T-helper 17 cell (primary cell): ENCODE measurements at regions not wholly inside any gene's neighbourhood (a gene's known extent, or its start where the extent isn't known, plus 50 kb on each side); places are given as distances from the start of the nearest gene placed in this dataset.

Source experiments
- ATAC-seq: fragments of 150-1000 bp; cut with Tn5 transposase; 2 replicates; pipeline ENCODE4 v1.10.0; 2021; ENCODE audit warnings: mild to moderate bottlenecking, moderate library complexity
- DNase-seq, 3 donors: peaks; one replicate each; pipeline versions ENCODE4 v3.0.0 to v3.0.0-alpha.2; 2020 to 2021
- H3K9me3 ChIP-seq: one replicate; pipeline ENCODE4 v1.7.0; 2013; ENCODE audit warnings: low read length, mild to moderate bottlenecking; ENCODE audit not compliant: control insufficient read depth, poor library complexity, severe bottlenecking
- H3K27ac Mint-ChIP-seq: one replicate; pipeline ENCODE4 v1.8.0; 2022; ENCODE audit warnings: mild to moderate bottlenecking, moderate library complexity, mixed read lengths
- H3K27me3 Mint-ChIP-seq: one replicate; pipeline ENCODE4 v1.8.0; 2022; ENCODE audit warnings: mixed read lengths
- H3K36me3 Mint-ChIP-seq: one replicate; pipeline ENCODE4 v1.8.0; 2022; ENCODE audit warnings: low read depth, mixed read lengths
- H3K4me1 Mint-ChIP-seq: one replicate; pipeline ENCODE4 v1.8.0; 2022; ENCODE audit warnings: mild to moderate bottlenecking, mixed read lengths
- H3K4me3 Mint-ChIP-seq: one replicate; pipeline ENCODE4 v1.8.0; 2022; ENCODE audit warnings: mild to moderate bottlenecking, moderate library complexity, mixed read lengths

GRCh38 chr13:76708138-76708688 lies 178.0 kb downstream of the KCTD12 start:
- H3K9me3 ChIP-seq, result no peaks in the 10 kb centered on the region
- no peaks in the 10 kb centered on the region for H3K4me1 Mint-ChIP-seq
- no peak overlapping the region for H3K4me3 Mint-ChIP-seq
- DNase-seq (no peak), ATAC-seq (no peak)
- H3K27ac Mint-ChIP-seq, result no peak overlapping the region
- H3K27me3 Mint-ChIP-seq, result no peaks in the 10 kb centered on the region
- no peaks in the 10 kb centered on the region for H3K36me3 Mint-ChIP-seq

- Mint-ChIP-seq H3K27ac (no peak overlapping the region), H3K27me3 (no peaks in the 10 kb centered on the region), H3K4me1 (no peaks in the 10 kb centered on the region), H3K36me3 (no peaks in the 10 kb centered on the region), H3K4me3 (no peak overlapping the region)
- no peak for DNase-seq
- H3K9me3 ChIP-seq, result no peaks in the 10 kb centered on the region
- ATAC-seq, result no peak
Observed at GRCh38 chr13:76707360-76707759, 178.8 kb downstream of the KCTD12 start.

GRCh38 chr13:76703621-76704288 lies 182.4 kb downstream of the KCTD12 start:
- no peaks in the 10 kb centered on the region for H3K36me3 Mint-ChIP-seq
- ATAC-seq, result no peak
- DNase-seq, result no peak
- no peak overlapping the region for H3K27ac Mint-ChIP-seq
- H3K27me3 Mint-ChIP-seq, result peaks cover 9% of the 10 kb centered on the region
- H3K9me3 ChIP-seq, result no peaks in the 10 kb centered on the region
- H3K4me3 Mint-ChIP-seq, result no peak overlapping the region
- no peaks in the 10 kb centered on the region for H3K4me1 Mint-ChIP-seq

- Mint-ChIP-seq H3K4me1 (no peaks in the 10 kb centered on the region), H3K4me3 (no peak overlapping the region), H3K36me3 (no peaks in the 10 kb centered on the region), H3K27me3 (peaks cover 11% of the 10 kb centered on the region), H3K27ac (no peak overlapping the region)
- no peak for ATAC-seq
- no peaks in the 10 kb centered on the region for H3K9me3 ChIP-seq
- no peak for DNase-seq
Observed at GRCh38 chr13:76703216-76703615, 183.0 kb downstream of the KCTD12 start.

DNA sequence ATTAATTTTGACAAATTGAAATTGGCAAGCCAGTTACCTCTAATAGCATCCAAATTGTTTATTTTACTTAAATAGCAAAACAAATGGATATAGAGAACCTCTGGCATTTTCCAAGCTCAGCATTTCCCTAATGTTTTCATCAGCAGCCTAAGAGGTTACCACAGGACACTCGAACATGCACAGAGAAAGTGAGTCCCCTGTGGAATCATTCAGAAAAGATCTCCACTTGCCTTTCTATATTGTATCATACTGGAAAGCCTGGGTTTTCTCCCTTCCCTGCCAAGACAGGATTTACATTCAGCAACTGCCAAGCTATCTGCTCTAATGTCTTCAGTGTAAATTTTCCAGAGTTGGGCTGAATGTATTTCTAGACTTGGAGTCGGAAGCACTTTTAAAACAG lies 188.9 kb downstream of the KCTD12 start:
- DNase-seq, result no peak
- peaks cover 30% of the 10 kb centered on the region for H3K27me3 Mint-ChIP-seq

DNA sequence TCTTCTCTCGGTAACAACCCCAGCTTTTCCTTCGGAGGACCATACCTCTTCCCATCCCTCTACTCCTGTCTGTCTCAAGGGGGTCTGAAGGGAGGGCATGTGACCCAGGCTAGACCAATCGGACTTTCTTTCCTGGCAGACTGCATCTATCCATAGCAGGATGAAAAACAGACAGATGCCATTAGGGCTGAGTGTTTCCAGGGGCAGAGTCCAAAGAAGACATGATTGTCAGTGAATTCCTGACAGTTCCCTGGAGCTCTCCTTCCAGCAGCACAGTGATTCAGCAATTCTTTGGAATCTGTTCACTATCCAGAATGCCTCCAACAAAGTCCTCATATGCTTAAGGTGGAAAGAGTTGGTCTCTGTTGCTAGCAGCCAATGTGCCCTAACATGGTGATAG lies 189.8 kb downstream of the KCTD12 start:
- DNase-seq (no peak), ATAC-seq (no peak)
- Mint-ChIP-seq H3K4me3 (no peak overlapping the region), H3K27me3 (peaks cover 30% of the 10 kb centered on the region), H3K4me1 (no peaks in the 10 kb centered on the region), H3K27ac (no peak overlapping the region), H3K36me3 (no peaks in the 10 kb centered on the region)
- H3K9me3 ChIP-seq, result no peaks in the 10 kb centered on the region

More for the DNA sequence above, 188.9 kb downstream of the KCTD12 start:
- H3K36me3 Mint-ChIP-seq, result no peaks in the 10 kb centered on the region
- no peak overlapping the region for H3K4me3 Mint-ChIP-seq
- H3K9me3 ChIP-seq, result no peaks in the 10 kb centered on the region
- no peak for ATAC-seq
- no peaks in the 10 kb centered on the region for H3K4me1 Mint-ChIP-seq
- no peak overlapping the region for H3K27ac Mint-ChIP-seq

DNA sequence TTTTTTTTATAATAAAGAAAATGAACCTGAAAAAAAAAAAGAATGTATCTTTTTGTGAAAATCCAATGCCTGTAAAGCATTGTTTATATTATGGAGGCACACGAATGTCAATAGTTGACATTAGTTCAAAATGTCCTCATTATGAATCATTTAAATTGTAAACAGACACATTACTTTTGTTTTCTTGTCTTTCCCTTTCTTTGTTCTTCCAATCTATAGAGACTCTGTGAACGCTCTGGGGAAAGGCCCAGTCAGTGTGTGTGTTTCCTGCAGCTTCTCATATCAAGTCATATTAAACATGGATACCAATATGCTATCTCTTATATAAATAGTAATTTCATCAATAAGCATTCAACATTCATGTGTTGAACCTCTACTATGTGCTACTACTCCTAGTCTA lies 193.1 kb downstream of the KCTD12 start:
- no peaks in the 10 kb centered on the region for H3K9me3 ChIP-seq
- Mint-ChIP-seq H3K27me3 (peaks cover 19% of the 10 kb centered on the region), H3K4me1 (no peaks in the 10 kb centered on the region), H3K27ac (no peak overlapping the region), H3K4me3 (no peak overlapping the region), H3K36me3 (no peaks in the 10 kb centered on the region)
- ATAC-seq (no peak), DNase-seq (no peak)

DNA sequence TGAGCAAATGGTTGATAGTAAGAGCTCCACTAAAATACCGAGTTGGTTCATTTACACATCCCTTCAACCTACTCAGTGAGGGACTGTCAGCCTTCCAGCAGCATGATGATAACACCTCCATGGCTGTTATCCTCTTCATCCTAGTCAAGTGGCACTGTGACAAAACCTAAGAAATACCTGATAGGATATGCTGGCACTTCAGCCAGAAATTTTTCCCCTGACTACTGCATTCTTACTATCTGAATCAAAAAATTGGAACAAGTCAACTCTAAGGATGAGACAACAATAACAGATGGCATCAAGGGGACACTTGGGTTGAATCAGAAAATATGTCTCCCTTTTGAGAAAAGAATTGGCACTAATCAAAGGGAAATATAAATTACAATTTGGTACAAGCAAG lies 193.9 kb downstream of the KCTD12 start:
- no peak overlapping the region for H3K27ac Mint-ChIP-seq
- H3K27me3 Mint-ChIP-seq, result peaks cover 16% of the 10 kb centered on the region
- no peaks in the 10 kb centered on the region for H3K36me3 Mint-ChIP-seq
- ATAC-seq, result no peak
- DNase-seq, result no peak
- H3K9me3 ChIP-seq, result no peaks in the 10 kb centered on the region
- H3K4me1 Mint-ChIP-seq, result peaks cover 3% of the 10 kb centered on the region
- H3K4me3 Mint-ChIP-seq, result no peak overlapping the region

DNA sequence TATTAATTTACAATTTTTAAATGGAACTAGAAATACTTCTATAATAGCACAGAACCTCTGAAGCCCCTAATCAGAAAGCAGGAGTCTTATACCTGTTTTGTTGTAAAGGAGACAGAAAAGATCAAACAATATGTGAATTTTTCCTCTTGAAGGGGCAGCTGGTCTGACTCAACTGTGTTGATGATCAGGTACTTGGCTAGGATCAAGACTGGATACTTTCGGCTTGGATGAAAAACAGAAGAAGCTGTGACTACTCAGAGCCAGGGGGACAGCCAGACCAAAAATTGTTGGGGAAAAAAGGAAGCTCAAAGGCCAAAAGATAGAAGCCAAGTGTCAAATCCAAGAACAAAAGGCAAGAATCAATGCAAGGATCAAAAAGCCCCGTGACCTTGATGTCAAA lies 195.6 kb downstream of the KCTD12 start:
- peaks cover 3% of the 10 kb centered on the region for H3K4me1 Mint-ChIP-seq
- ATAC-seq (no peak), DNase-seq (no peak)
- no peaks in the 10 kb centered on the region for H3K36me3 Mint-ChIP-seq
- no peak overlapping the region for H3K27ac Mint-ChIP-seq
- no peak overlapping the region for H3K4me3 Mint-ChIP-seq
- H3K9me3 ChIP-seq, result no peaks in the 10 kb centered on the region
- peaks cover 8% of the 10 kb centered on the region for H3K27me3 Mint-ChIP-seq

DNA sequence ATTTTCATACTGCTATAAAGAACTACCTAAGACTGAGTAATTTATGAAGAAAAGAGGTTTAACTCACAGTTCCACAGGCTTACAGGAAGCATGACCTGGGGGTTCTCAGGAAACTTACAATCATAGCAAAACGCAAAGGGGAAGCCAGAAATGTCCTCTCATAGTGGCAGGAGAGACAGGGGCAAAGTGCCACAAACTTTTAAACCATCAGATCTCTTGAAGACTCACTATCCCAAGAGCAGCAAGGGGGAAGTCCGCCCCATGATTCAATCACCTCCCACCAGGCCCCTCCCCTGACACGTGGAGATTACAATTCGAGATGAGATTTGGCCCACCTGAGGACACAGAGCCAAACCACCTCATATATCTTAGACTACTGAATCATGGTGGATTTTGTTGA lies 198.7 kb downstream of the KCTD12 start:
- Mint-ChIP-seq H3K36me3 (no peaks in the 10 kb centered on the region), H3K27me3 (peaks cover 4% of the 10 kb centered on the region), H3K4me1 (peaks cover 3% of the 10 kb centered on the region)

DNA sequence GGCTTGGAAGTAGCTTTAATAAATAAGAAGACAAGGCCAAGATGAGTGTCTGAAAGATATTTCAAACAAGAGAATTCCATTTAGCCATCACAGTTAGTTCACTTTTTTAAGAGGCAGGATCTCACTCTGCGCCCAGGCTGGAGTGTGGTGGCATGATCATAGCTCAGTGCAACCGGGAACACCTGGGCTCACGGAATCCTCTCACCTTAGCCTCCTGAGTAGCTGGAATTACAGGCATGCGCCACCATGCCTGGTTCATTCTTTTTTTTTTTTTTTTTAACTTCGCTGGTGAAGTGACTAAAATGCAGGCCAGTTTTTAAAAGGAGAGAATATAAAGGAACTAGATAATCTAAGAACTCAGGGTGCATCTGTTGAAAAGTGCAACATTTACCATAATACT lies 200.3 kb downstream of the KCTD12 start:
- Mint-ChIP-seq H3K27ac (no peak overlapping the region), H3K4me3 (no peak overlapping the region), H3K27me3 (peaks cover 14% of the 10 kb centered on the region), H3K36me3 (peaks cover 2% of the 10 kb centered on the region), H3K4me1 (peaks cover 3% of the 10 kb centered on the region)
- ATAC-seq (no peak), DNase-seq (no peak)
- no peaks in the 10 kb centered on the region for H3K9me3 ChIP-seq

More for the DNA sequence above, 198.7 kb downstream of the KCTD12 start:
- Mint-ChIP-seq H3K4me3 (no peak overlapping the region), H3K27ac (no peak overlapping the region)
- DNase-seq, result no peak
- no peaks in the 10 kb centered on the region for H3K9me3 ChIP-seq
- no peak for ATAC-seq

- Mint-ChIP-seq H3K36me3 (peaks cover 2% of the 10 kb centered on the region), H3K27me3 (peaks cover 14% of the 10 kb centered on the region)
- ATAC-seq, result no peak
Observed at GRCh38 chr13:76684336-76684735, 201.9 kb downstream of the KCTD12 start.

DNA sequence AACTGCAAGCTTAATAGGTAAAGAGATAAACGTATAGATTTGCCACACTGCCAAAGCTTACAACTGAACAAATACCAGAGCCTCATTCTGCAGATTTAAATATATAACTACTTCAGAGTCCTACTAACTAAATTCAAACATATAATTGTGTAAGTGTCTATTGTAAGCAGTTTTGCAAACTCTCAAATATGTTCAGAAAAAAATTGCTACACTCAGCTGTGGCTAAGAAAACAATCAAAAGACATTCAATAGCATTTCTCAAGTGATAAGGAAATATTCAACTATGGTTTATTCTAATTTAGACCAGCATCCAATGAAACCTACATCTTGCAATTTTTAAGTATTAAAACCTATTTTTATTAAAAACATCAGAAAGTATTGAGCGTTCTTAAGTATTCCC lies 202.4 kb downstream of the KCTD12 start:
- Mint-ChIP-seq H3K27ac (no peak overlapping the region), H3K36me3 (peaks cover 2% of the 10 kb centered on the region), H3K4me1 (peaks cover 3% of the 10 kb centered on the region), H3K27me3 (peaks cover 17% of the 10 kb centered on the region), H3K4me3 (no peak overlapping the region)
- no peak for ATAC-seq
- DNase-seq, result no peak
- no peaks in the 10 kb centered on the region for H3K9me3 ChIP-seq

More at GRCh38 chr13:76684336-76684735, 201.9 kb downstream of the KCTD12 start:
- no peaks in the 10 kb centered on the region for H3K9me3 ChIP-seq
- Mint-ChIP-seq H3K27ac (no peak overlapping the region), H3K4me3 (no peak overlapping the region), H3K4me1 (peaks cover 3% of the 10 kb centered on the region)
- no peak for DNase-seq

- ATAC-seq (no peak), DNase-seq (no peak)
- Mint-ChIP-seq H3K4me1 (peaks cover 3% of the 10 kb centered on the region), H3K36me3 (peaks cover 2% of the 10 kb centered on the region), H3K4me3 (no peak overlapping the region), H3K27me3 (peaks cover 21% of the 10 kb centered on the region), H3K27ac (no peak overlapping the region)
- no peaks in the 10 kb centered on the region for H3K9me3 ChIP-seq
Observed at GRCh38 chr13:76683168-76683567, 203.0 kb downstream of the KCTD12 start.
